SK-N-SH (cell line): ENCODE measurements at regions not wholly inside any gene's neighbourhood (a gene's known extent, or its start where the extent isn't known, plus 50 kb on each side); places are given as distances from the start of the nearest gene placed in this dataset.

Experiments used
- CHD2 ChIP-seq: fragments of 150-350 bp; IDR thresholded peaks from 2 replicates; pipeline ENCODE4 v1.6.1; 2018; ENCODE audit warnings: low read length; ENCODE audit not compliant: partially characterized antibody
- MAX ChIP-seq: IDR thresholded peaks from 2 replicates; pipeline ENCODE4 v1.4.0; 2012; ENCODE audit warnings: low read depth
- NFIC ChIP-seq: IDR thresholded peaks from 2 replicates; pipeline ENCODE4 v1.4.0; 2012; ENCODE audit warnings: borderline replicate concordance
- RFX5 ChIP-seq: IDR thresholded peaks from 2 replicates; pipeline ENCODE4 v1.6.1; 2012; ENCODE audit warnings: mild to moderate bottlenecking, improper control_type of control experiment, low read length
- SMC3 ChIP-seq: IDR thresholded peaks from 2 replicates; pipeline ENCODE4 v1.6.1; 2012; ENCODE audit warnings: low read depth, low read length, improper control_type of control experiment
- TCF12 ChIP-seq: IDR thresholded peaks from 2 replicates; pipeline ENCODE4 v1.4.0; 2012
- USF1 ChIP-seq: IDR thresholded peaks from 2 replicates; pipeline ENCODE4 v1.4.0; 2012; ENCODE audit warnings: low read depth, borderline replicate concordance
- TF ChIP-seq, protein P1 (sequence below): fragments of 200-600 bp; sonication (generic); IDR thresholded peaks from 2 replicates; pipeline ENCODE4 v1.6.1; 2017; ENCODE audit warnings: antibody characterized with exemption, mild to moderate bottlenecking, moderate library complexity

DNA sequence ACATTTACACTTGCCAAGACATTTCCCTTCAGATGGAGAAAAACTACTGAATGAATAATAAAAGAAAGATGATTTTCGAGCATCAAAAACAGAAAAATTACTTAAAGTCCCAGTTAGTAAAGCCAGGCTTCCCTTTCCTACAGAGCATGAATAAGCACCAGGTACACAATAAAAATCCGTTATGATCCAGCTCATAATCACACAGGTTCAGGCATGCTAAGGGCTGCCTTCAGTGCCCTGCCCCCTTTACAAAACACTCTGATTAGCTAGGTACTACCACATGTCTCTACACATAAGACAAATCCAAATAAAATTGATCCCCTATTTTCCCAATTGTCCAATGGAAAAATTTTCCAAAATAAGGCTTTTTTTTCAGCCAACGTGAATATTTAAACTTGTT is 413.2 kb upstream of the LRATD1 start:
- no peak for TF ChIP-seq USF1
- TF ChIP-seq, protein P1, sequence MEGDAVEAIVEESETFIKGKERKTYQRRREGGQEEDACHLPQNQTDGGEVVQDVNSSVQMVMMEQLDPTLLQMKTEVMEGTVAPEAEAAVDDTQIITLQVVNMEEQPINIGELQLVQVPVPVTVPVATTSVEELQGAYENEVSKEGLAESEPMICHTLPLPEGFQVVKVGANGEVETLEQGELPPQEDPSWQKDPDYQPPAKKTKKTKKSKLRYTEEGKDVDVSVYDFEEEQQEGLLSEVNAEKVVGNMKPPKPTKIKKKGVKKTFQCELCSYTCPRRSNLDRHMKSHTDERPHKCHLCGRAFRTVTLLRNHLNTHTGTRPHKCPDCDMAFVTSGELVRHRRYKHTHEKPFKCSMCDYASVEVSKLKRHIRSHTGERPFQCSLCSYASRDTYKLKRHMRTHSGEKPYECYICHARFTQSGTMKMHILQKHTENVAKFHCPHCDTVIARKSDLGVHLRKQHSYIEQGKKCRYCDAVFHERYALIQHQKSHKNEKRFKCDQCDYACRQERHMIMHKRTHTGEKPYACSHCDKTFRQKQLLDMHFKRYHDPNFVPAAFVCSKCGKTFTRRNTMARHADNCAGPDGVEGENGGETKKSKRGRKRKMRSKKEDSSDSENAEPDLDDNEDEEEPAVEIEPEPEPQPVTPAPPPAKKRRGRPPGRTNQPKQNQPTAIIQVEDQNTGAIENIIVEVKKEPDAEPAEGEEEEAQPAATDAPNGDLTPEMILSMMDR = no peak
- no peak for TF ChIP-seq NFIC
- no peak for TF ChIP-seq RFX5
- TF ChIP-seq TCF12 = no peak
- no peak for TF ChIP-seq MAX
- TF ChIP-seq SMC3 = no peak
- no peak for TF ChIP-seq CHD2
